Stomach (tissue), 4 donors: ENCODE measurements at regions not wholly inside any gene's neighbourhood (a gene's known extent, or its start where the extent isn't known, plus 50 kb on each side); places are given as distances from the start of the nearest gene placed in this dataset.

Source experiments
- CTCF ChIP-seq, 7 experiments: fragments of 450-650 bp in 4 of 7; fragments of 200-600 bp in 3 of 7; sonication (generic) in 3 of 7; IDR thresholded peaks; one replicate each; pipeline ENCODE4 v1.5.1; 2016 to 2019; ENCODE audit warnings: antibody characterized with exemption in 7 of 7, control low read depth in 2 of 7, mild to moderate bottlenecking in 1 of 7
- EP300 ChIP-seq: sonication (generic); formaldehyde crosslinking; IDR thresholded peaks from one replicate; pipeline ENCODE4 v1.6.1; 2017; ENCODE audit warnings: antibody characterized with exemption
- POLR2A ChIP-seq, 4 donors: fragments of 450-650 bp; IDR thresholded peaks; one replicate each; pipeline ENCODE4 v1.6.1; 2016; ENCODE audit warnings: antibody characterized with exemption in 4 of 4, control low read depth in 2 of 4, mild to moderate bottlenecking in 1 of 4, moderate library complexity in 1 of 4
- POLR2AphosphoS5 ChIP-seq, 3 donors: sonication (generic); formaldehyde crosslinking; IDR thresholded peaks; one replicate each; pipeline ENCODE4 v1.6.1; 2016; ENCODE audit warnings: antibody characterized with exemption in 3 of 3

- TF ChIP-seq CTCF (IDR thresholded peaks at IDR 0.05) (no peak), POLR2AphosphoS5 (IDR thresholded peaks at IDR 0.05) (no peak), EP300 (no peak), POLR2A (IDR thresholded peaks at IDR 0.05) (no peak)
Observed at GRCh38 chr7:114354306-114354705, 60.3 kb upstream of the FOXP2 start.
